Large intestine (tissue), 3 donors: ENCODE measurements at regions not wholly inside any gene's neighbourhood (a gene's known extent, or its start where the extent isn't known, plus 50 kb on each side); places are given as distances from the start of the nearest gene placed in this dataset.
"Not testable (repeated sequence)": the region's sequence is repeated elsewhere in the genome, so short reads cannot be mapped to it uniquely, and the experiment has no call there.

ENCODE experiments used
- DNase-seq, 2 donors: peaks; one replicate each; pipeline versions ENCODE4 v3.0.0 to v3.0.0-alpha.2; 2013
- H3K27ac ChIP-seq: one replicate; pipeline ENCODE4 v1.5.1; 2013; ENCODE audit warnings: low read length
- H3K27me3 ChIP-seq: 2 replicates; pipeline ENCODE4 v1.6.1; 2013; ENCODE audit warnings: low read length; ENCODE audit not compliant: control insufficient read depth, insufficient read depth
- H3K36me3 ChIP-seq: 2 replicates; pipeline ENCODE4 v1.6.1; 2013; ENCODE audit warnings: low read length; ENCODE audit not compliant: control insufficient read depth, insufficient read depth
- H3K4me1 ChIP-seq: one replicate; pipeline ENCODE4 v1.6.1; 2013; ENCODE audit warnings: low read length; ENCODE audit not compliant: control insufficient read depth, insufficient read depth
- H3K4me3 ChIP-seq: one replicate; pipeline ENCODE4 v1.5.1; 2013; ENCODE audit warnings: low read length
- H3K9me3 ChIP-seq: one replicate; pipeline ENCODE4 v1.6.1; 2013; ENCODE audit warnings: mild to moderate bottlenecking, low read depth, low read length, moderate library complexity; ENCODE audit not compliant: control insufficient read depth
- WGBS: methylation state at CpG from one replicate; pipeline ENCODE4 v1.1.5; 2013; ENCODE audit warnings: low lambda C conversion rate; ENCODE audit not compliant: insufficient coverage; 5-methylcytosine and 5-hydroxymethylcytosine counted together

- WGBS = 18% methylated on average over 2 of the region's 5 CpGs
- no peaks in the 10 kb centered on the region for H3K27me3 ChIP-seq
- DNase-seq = peak; percentile 53 to 72
- no peaks in the 10 kb centered on the region for H3K9me3 ChIP-seq
- H3K36me3 ChIP-seq = no peaks in the 10 kb centered on the region
- peak overlapping the region; percentile 43 for H3K27ac ChIP-seq
- no peak overlapping the region for H3K4me3 ChIP-seq
- H3K4me1 ChIP-seq = no peaks in the 10 kb centered on the region
Measured at GRCh38 chr10:28894146-28894545, 216.8 kb downstream of the BAMBI start.

GRCh38 chr10:28895671-28896070, 218.3 kb downstream of the BAMBI start:
- WGBS = no CpG with 5 or more reads among the region's 15 CpGs
- H3K27ac ChIP-seq, H3K9me3 ChIP-seq, H3K4me1 ChIP-seq, H3K4me3 ChIP-seq, DNase-seq, H3K36me3 ChIP-seq, H3K27me3 ChIP-seq: not testable (repeated sequence)

GRCh38 chr10:28896791-28897409, 219.6 kb downstream of the BAMBI start:
- not testable (repeated sequence) for H3K27ac ChIP-seq, H3K4me3 ChIP-seq, H3K4me1 ChIP-seq, DNase-seq, H3K27me3 ChIP-seq, H3K9me3 ChIP-seq, H3K36me3 ChIP-seq
- no CpG with 5 or more reads among the region's 44 CpGs for WGBS

- 92% methylated on average over 11 of the region's 23 CpGs for WGBS
Measured at GRCh38 chr10:28897617-28898464, 220.5 kb downstream of the BAMBI start.

GRCh38 chr10:28902215-28902614, 224.9 kb downstream of the BAMBI start:
- Histone ChIP-seq H3K27me3 (no peaks in the 10 kb centered on the region), H3K27ac (no peak overlapping the region), H3K9me3 (no peaks in the 10 kb centered on the region), H3K4me3 (no peak overlapping the region), H3K4me1 (no peaks in the 10 kb centered on the region), H3K36me3 (no peaks in the 10 kb centered on the region)
- DNase-seq = no peak
- WGBS = no CpG with 5 or more reads among the region's 3 CpGs

More at GRCh38 chr10:28897617-28898464, 220.5 kb downstream of the BAMBI start:
- Histone ChIP-seq H3K9me3 (no peaks in the 10 kb centered on the region), H3K4me3 (no peak overlapping the region), H3K27ac (no peak overlapping the region), H3K36me3 (no peaks in the 10 kb centered on the region), H3K4me1 (no peaks in the 10 kb centered on the region), H3K27me3 (no peaks in the 10 kb centered on the region)
- no peak for DNase-seq

- no peak for DNase-seq
- H3K9me3 ChIP-seq = no peaks in the 10 kb centered on the region
- no CpG with 5 or more reads among the region's 2 CpGs for WGBS
Measured at GRCh38 chr10:28903063-28903462, 225.7 kb downstream of the BAMBI start.

GRCh38 chr10:28903736-28904135, 226.4 kb downstream of the BAMBI start:
- H3K9me3 ChIP-seq = no peaks in the 10 kb centered on the region
- no peak overlapping the region for H3K4me3 ChIP-seq
- no peak overlapping the region for H3K27ac ChIP-seq
- 78% methylated on average over 6 of the region's 6 CpGs for WGBS
- H3K4me1 ChIP-seq = no peaks in the 10 kb centered on the region
- H3K36me3 ChIP-seq = no peaks in the 10 kb centered on the region
- H3K27me3 ChIP-seq = no peaks in the 10 kb centered on the region
- DNase-seq = no peak

More at GRCh38 chr10:28903063-28903462, 225.7 kb downstream of the BAMBI start:
- no peaks in the 10 kb centered on the region for H3K27me3 ChIP-seq
- no peak overlapping the region for H3K27ac ChIP-seq
- no peaks in the 10 kb centered on the region for H3K4me1 ChIP-seq
- H3K36me3 ChIP-seq = no peaks in the 10 kb centered on the region
- no peak overlapping the region for H3K4me3 ChIP-seq

- no peaks in the 10 kb centered on the region for H3K27me3 ChIP-seq
- no peak overlapping the region for H3K4me3 ChIP-seq
- no peaks in the 10 kb centered on the region for H3K4me1 ChIP-seq
- DNase-seq = no peak
- H3K36me3 ChIP-seq = no peaks in the 10 kb centered on the region
- no peak overlapping the region for H3K27ac ChIP-seq
- H3K9me3 ChIP-seq = no peaks in the 10 kb centered on the region
- no CpG with 5 or more reads among the region's 5 CpGs for WGBS
Measured at GRCh38 chr10:28905371-28905770, 228.1 kb downstream of the BAMBI start.

GRCh38 chr10:28906011-28906411, 228.7 kb downstream of the BAMBI start:
- no peak overlapping the region for H3K27ac ChIP-seq
- 30% methylated on average over 2 of the region's 11 CpGs for WGBS
- H3K36me3 ChIP-seq = no peaks in the 10 kb centered on the region
- H3K4me3 ChIP-seq = no peak overlapping the region
- H3K4me1 ChIP-seq = no peaks in the 10 kb centered on the region
- DNase-seq = no peak
- no peaks in the 10 kb centered on the region for H3K9me3 ChIP-seq
- no peaks in the 10 kb centered on the region for H3K27me3 ChIP-seq

- H3K9me3 ChIP-seq = no peaks in the 10 kb centered on the region
- H3K27ac ChIP-seq = no peak overlapping the region
- H3K4me1 ChIP-seq = no peaks in the 10 kb centered on the region
- H3K27me3 ChIP-seq = no peaks in the 10 kb centered on the region
- no peaks in the 10 kb centered on the region for H3K36me3 ChIP-seq
- WGBS = no CpG with 5 or more reads among the region's 4 CpGs
- H3K4me3 ChIP-seq = no peak overlapping the region
- DNase-seq = no peak
Measured at GRCh38 chr10:28906415-28906814, 229.1 kb downstream of the BAMBI start.
